Upper lobe of left lung (tissue), 6 donors: ENCODE measurements at regions not wholly inside any gene's neighbourhood (a gene's known extent, or its start where the extent isn't known, plus 50 kb on each side); places are given as distances from the start of the nearest gene placed in this dataset.
"Not testable (repeated sequence)": the region's sequence is repeated elsewhere in the genome, so short reads cannot be mapped to it uniquely, and the experiment has no call there.

Experiments
- ATAC-seq, 2 donors: fragments of 200-7000 bp; cut with Tn5 transposase; one replicate each; pipeline ENCODE4 v1.9.1; 2022; ENCODE audit warnings: mild to moderate bottlenecking in 2 of 2, moderate library complexity in 2 of 2; ENCODE audit not compliant: low FRiP score in 2 of 2
- DNase-seq, 2 donors: peaks; one replicate each; pipeline ENCODE4 v3.0.0-alpha.2; 2019 to 2020
- H3K27ac ChIP-seq, 4 donors: fragments of 200-600 bp; sonication (generic); one replicate each; pipeline ENCODE4 v1.5.1; 2016 to 2019
- H3K27me3 ChIP-seq, 4 donors: fragments of 200-600 bp; sonication (generic); one replicate each; pipeline ENCODE4 v1.5.1; 2017 to 2019
- H3K36me3 ChIP-seq, 4 donors: fragments of 200-600 bp; sonication (generic); one replicate each; pipeline ENCODE4 v1.5.1; 2016 to 2019
- H3K4me1 ChIP-seq, 4 donors: fragments of 200-600 bp; sonication (generic); one replicate each; pipeline ENCODE4 v1.5.1; 2018 to 2019
- H3K4me3 ChIP-seq, 4 donors: fragments of 200-600 bp; sonication (generic); one replicate each; pipeline ENCODE4 v1.5.1; 2017 to 2019; ENCODE audit warnings: mild to moderate bottlenecking in 2 of 4, moderate library complexity in 1 of 4
- H3K9me3 ChIP-seq, 4 donors: fragments of 200-600 bp; sonication (generic); one replicate each; pipeline ENCODE4 v1.5.1; 2018 to 2019
- WGBS, 2 donors: methylation state at CpG; one replicate each; pipeline ENCODE4 v1.1.5; 2017 to 2018; 5-methylcytosine and 5-hydroxymethylcytosine counted together
- donor health status: DM: no; HTN: no; CAD: no; lungs with moderate emphysema.
- donor health status: DM: no; HTN: yes; CAD: no; lungs with severe emphysema.

DNA sequence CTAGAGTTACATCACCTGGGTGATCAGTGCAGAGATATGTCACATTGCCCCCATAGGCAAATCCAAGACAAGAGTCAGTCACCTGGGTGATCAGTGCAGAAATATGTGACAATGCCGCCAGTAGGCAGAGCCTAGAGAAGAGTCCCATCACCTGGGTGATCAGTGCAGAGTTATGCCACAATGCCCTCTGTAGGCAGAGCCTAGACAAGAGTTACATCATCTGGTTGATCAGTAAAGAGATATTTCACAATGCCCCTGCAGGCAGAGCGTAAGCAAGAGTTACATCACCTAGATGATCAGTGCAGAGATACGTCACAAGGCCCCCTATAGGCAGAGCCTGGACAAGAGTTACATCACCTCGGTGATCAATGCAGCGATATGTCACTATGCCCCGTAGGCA, 63.3 kb upstream of the FRG2B start:
- not testable (repeated sequence) for H3K4me3 ChIP-seq, H3K36me3 ChIP-seq, DNase-seq, ATAC-seq, H3K27me3 ChIP-seq, H3K4me1 ChIP-seq, H3K9me3 ChIP-seq, H3K27ac ChIP-seq
- 39 to 44% methylated on average over 6 of the region's 6 CpGs for WGBS, 2 donors

DNA sequence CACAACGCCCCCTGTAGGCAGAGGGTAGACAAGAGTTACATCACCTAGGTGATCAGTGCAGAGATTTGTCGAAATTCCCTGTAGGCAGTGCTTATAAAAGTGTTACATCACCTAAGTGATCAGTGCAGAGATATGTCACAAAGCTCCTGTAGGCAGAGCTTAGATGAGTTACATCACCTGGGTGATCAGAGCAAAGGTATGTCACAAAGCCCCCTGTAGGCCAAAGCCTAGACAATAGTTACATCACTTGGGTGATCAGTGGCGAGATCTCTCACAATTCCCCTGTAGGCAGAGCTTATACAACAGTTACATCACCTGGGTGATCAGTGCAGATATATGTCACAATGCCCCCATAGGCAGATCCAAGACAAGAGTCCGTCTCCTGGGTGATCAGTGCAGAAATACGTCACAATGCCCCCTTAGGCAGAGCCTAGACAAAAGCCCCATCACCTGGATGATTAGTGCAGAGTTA, 61.9 kb upstream of the FRG2B start:
- H3K27ac ChIP-seq, H3K9me3 ChIP-seq, H3K4me1 ChIP-seq, H3K4me3 ChIP-seq, H3K36me3 ChIP-seq, H3K27me3 ChIP-seq, DNase-seq: not testable (repeated sequence)
- peak in 1 of 2 donors; percentile 88 for ATAC-seq
- 0 to 24% methylated on average over 2 of the region's 5 CpGs for WGBS, 2 donors

DNA sequence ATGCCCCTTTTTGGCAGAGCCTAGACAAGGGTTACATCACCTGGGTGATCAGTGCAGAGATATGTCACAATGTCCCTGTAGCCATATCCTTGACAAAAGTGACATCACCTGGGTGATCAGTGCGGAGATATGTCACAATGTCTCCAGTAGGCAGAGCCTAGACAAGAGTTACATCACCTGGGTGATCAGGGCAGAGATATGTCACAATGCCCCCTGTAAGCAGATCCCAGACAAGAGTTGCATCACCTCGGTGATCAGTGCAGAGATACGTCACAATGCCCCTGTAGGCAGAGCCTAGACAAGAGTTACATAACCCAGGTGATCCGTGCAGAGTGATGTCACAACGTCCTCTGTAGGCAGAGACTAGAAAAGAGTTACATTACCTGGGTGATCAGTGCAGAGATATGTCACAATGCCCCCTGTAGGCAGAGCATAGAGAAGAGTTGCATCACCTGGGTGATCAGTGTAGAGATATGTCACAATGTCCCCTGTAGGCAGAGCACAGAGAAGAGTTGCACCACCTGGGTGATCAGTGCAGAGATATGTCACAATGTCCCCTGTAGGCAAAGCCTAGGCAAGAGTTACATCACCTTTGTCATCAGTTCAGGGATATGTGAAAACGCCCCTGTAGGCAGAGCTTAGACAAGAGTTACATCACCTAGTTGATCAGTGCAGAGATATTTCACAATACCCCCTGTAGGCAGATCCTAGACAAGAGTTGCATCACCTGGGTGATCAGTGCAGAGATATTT, 61.3 kb upstream of the FRG2B start:
- not testable (repeated sequence) for H3K27ac ChIP-seq, H3K4me1 ChIP-seq, H3K4me3 ChIP-seq, H3K9me3 ChIP-seq, H3K27me3 ChIP-seq, DNase-seq, H3K36me3 ChIP-seq
- 36 to 45% methylated on average over 5 to 6 of the region's 6 CpGs for WGBS, 2 donors
- ATAC-seq: peak in 1 of 2 donors; percentile 91

DNA sequence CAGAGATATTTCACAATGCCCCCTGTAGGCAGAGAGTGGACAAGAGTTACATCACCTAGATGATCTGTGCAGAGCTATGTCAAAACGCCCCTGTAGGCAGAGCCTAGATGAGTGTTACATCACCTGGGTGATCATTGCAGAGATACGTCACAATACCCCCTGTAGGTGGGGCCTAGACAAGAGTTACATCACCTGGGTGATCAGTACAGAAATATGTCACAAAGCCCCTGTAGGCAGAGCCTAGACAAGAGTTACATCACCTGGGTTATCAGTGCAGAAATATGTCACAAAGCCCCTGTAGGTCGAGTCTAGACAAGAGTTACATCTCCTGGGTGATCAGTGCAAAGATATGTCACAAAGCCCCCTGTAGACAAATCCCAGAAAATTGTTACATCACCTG, 60.4 kb upstream of the FRG2B start:
- H3K36me3 ChIP-seq, H3K27ac ChIP-seq, H3K4me3 ChIP-seq, H3K4me1 ChIP-seq, H3K9me3 ChIP-seq, DNase-seq, H3K27me3 ChIP-seq: not testable (repeated sequence)
- WGBS, 2 donors: no CpG with 5 or more reads among the region's 3 CpGs
- ATAC-seq: peak; percentile 65 to 84
